ENCODE measurements at regions not wholly inside any gene's neighbourhood (a gene's known extent, or its start where the extent isn't known, plus 50 kb on each side); places are given as distances from the start of the nearest gene placed in this dataset.

GRCh38 chr16:79751471-79752184 lies 151.1 kb upstream of the MAF start:
- no peaks in the 10 kb centered on the region for H3K27me3 Mint-ChIP-seq (ENCODE audit: low read depth)
- POLR2A ChIA-PET, result no interaction called here
- H3K27ac Mint-ChIP-seq, result no peak overlapping the region
- CTCF ChIA-PET, result no interaction called here
- H3K4me3 Mint-ChIP-seq, result no peak overlapping the region
- peaks cover 4% of the 10 kb centered on the region for H3K4me1 Mint-ChIP-seq
- no peak for DNase-seq (ENCODE audit: low spot score)
- H3K36me3 Mint-ChIP-seq, result peaks cover 8% of the 10 kb centered on the region; the same call in 1 of the 2 replicates
- no peak for ATAC-seq
- H3K9me3 Mint-ChIP-seq, result peaks cover 36% of the 10 kb centered on the region
- TF ChIP-seq ETV6 (CRISPR knock-in tag; IDR thresholded peaks at IDR 0.05) (no peak), ZNF671 (CRISPR knock-in tag; IDR thresholded peaks at IDR 0.05) (no peak), HMGA2 (CRISPR knock-in tag; IDR thresholded peaks at IDR 0.05) (no peak), NFATC4 (CRISPR knock-in tag; IDR thresholded peaks at IDR 0.05) (no peak), ZNF232 (CRISPR knock-in tag; IDR thresholded peaks at IDR 0.05) (no peak), USF2 (CRISPR knock-in tag; IDR thresholded peaks at IDR 0.05) (no peak), ZNF425 (CRISPR knock-in tag; conservative IDR thresholded peaks at IDR 0.05) (no peak), NR2C2 (CRISPR knock-in tag; IDR thresholded peaks at IDR 0.05) (no peak), RELA (CRISPR knock-in tag; IDR thresholded peaks at IDR 0.05; ENCODE audit: borderline replicate concordance) (no peak), ZSCAN18 (CRISPR knock-in tag; IDR thresholded peaks at IDR 0.05) (no peak)

- Mint-ChIP-seq H3K9me3 (peaks cover 38% of the 10 kb centered on the region), H3K27me3 (ENCODE audit: low read depth) (no peaks in the 10 kb centered on the region), H3K36me3 (peaks cover 8% of the 10 kb centered on the region; the same call in 1 of the 2 replicates), H3K27ac (no peak overlapping the region), H3K4me3 (no peak overlapping the region), H3K4me1 (peaks cover 4% of the 10 kb centered on the region)
- POLR2A ChIA-PET, result no interaction called here
- ATAC-seq (no peak), DNase-seq (ENCODE audit: low spot score) (no peak)
- CTCF ChIA-PET, result no interaction called here
- TF ChIP-seq ZNF671 (CRISPR knock-in tag; IDR thresholded peaks at IDR 0.05), result no peak
- no peak for TF ChIP-seq ELF4 (CRISPR knock-in tag; IDR thresholded peaks at IDR 0.05; ENCODE audit: low read depth)
- no peak for TF ChIP-seq ZNF532 (CRISPR knock-in tag; IDR thresholded peaks at IDR 0.05; ENCODE audit: borderline replicate concordance)
- TF ChIP-seq CBFB (CRISPR knock-in tag; IDR thresholded peaks at IDR 0.05; ENCODE audit: low read depth), result no peak
- TF ChIP-seq FOXP1 (CRISPR knock-in tag; IDR thresholded peaks at IDR 0.05; ENCODE audit: borderline replicate concordance), result no peak
- TF ChIP-seq ZNF121 (CRISPR knock-in tag; IDR thresholded peaks at IDR 0.05), result no peak
- no peak for TF ChIP-seq ZNF512 (CRISPR knock-in tag; IDR thresholded peaks at IDR 0.05; ENCODE audit: borderline replicate concordance)
- no peak for TF ChIP-seq TCF7 (CRISPR knock-in tag; IDR thresholded peaks at IDR 0.05; ENCODE audit: low read depth)
- no peak for TF ChIP-seq ZSCAN18 (CRISPR knock-in tag; IDR thresholded peaks at IDR 0.05)
- no peak for TF ChIP-seq MYBL2 (CRISPR knock-in tag; IDR thresholded peaks at IDR 0.05)
- TF ChIP-seq RELA (CRISPR knock-in tag; IDR thresholded peaks at IDR 0.05; ENCODE audit: borderline replicate concordance), result no peak
- no peak for TF ChIP-seq FOXJ3 (CRISPR knock-in tag; IDR thresholded peaks at IDR 0.05; ENCODE audit: borderline replicate concordance)
- TF ChIP-seq EMX1 (CRISPR knock-in tag; IDR thresholded peaks at IDR 0.05), result no peak
- TF ChIP-seq ZMAT4 (CRISPR knock-in tag; IDR thresholded peaks at IDR 0.05), result no peak
- TF ChIP-seq NFATC4 (CRISPR knock-in tag; IDR thresholded peaks at IDR 0.05), result no peak
- no peak for TF ChIP-seq ZNF138 (CRISPR knock-in tag; conservative IDR thresholded peaks at IDR 0.05)
Observed at GRCh38 chr16:79750311-79750710, 149.8 kb upstream of the MAF start.

All from WTC11 (cell line).